ENCODE measurements at regions not wholly inside any gene's neighbourhood (a gene's known extent, or its start where the extent isn't known, plus 50 kb on each side); places are given as distances from the start of the nearest gene placed in this dataset.

- Histone ChIP-seq H3K79me2 (ENCODE audit: control insufficient read depth, insufficient read depth, low read length) (no peaks in the 10 kb centered on the region), H3K4me3 (no peak overlapping the region), H3K4me2 (ENCODE audit: insufficient read depth, low read length) (no peak overlapping the region), H3K9me1 (ENCODE audit: control insufficient read depth, insufficient read depth, low read length) (no peaks in the 10 kb centered on the region), H3K36me3 (ENCODE audit: control insufficient read depth, insufficient read depth, low read length) (no peaks in the 10 kb centered on the region), H3K27ac (ENCODE audit: extremely low read depth, low read depth, low read length) (no peak overlapping the region), H3K4me1 (replicated peaks in 1 of 2; ENCODE audit: control insufficient read depth in 2 of 2, insufficient read depth in 2 of 2, low read length in 2 of 2) (no peaks in the 10 kb centered on the region), H4K20me1 (replicated peaks; ENCODE audit: control insufficient read depth, insufficient read depth, low read length) (no peaks in the 10 kb centered on the region), H3K9ac (ENCODE audit: insufficient read depth in 1 of 2, low read depth in 2 of 2, low read length in 2 of 2) (no peak overlapping the region), H2AFZ (ENCODE audit: low read depth, low read length) (no peak overlapping the region), H3K27me3 (ENCODE audit: control insufficient read depth in 2 of 2, insufficient read depth in 2 of 2, low read length in 2 of 2) (peaks cover 8 to 22% of the 10 kb centered on the region in 2 experiments; a peak in 4 of 5 replicates), H3K9me3 (replicated peaks; ENCODE audit: control insufficient read depth, insufficient read depth, low read depth, low read length) (no peaks in the 10 kb centered on the region)
- WGBS (ENCODE audit: insufficient coverage, low coverage, missing lambda C conversion rate): 0% methylated on average over 3 of the region's 3 CpGs
- TF ChIP-seq ZNF121 (CRISPR knock-in tag; conservative IDR thresholded peaks at IDR 0.05): no peak
- no peak for TF ChIP-seq CBFA2T3 (IDR thresholded peaks at IDR 0.05)
- no peak for TF ChIP-seq ZNF76 (CRISPR knock-in tag; IDR thresholded peaks at IDR 0.05; ENCODE audit: borderline replicate concordance)
- no peak for TF ChIP-seq CREB3L1 (IDR thresholded peaks at IDR 0.05; ENCODE audit: borderline replicate concordance, low read depth)
- no peak for TF ChIP-seq TCF3 (CRISPR knock-in tag; IDR thresholded peaks at IDR 0.05)
- TF ChIP-seq SRSF9 (IDR thresholded peaks at IDR 0.05; ENCODE audit: borderline replicate concordance, low read depth, low read length): no peak
- no peak for TF ChIP-seq ZBTB17 (CRISPR knock-in tag; IDR thresholded peaks at IDR 0.05)
- TF ChIP-seq U2AF2 (optimal IDR thresholded peaks at IDR 0.05; ENCODE audit: low read depth, low read length): no peak
- no peak for TF ChIP-seq IRF9 (tag; IDR thresholded peaks at IDR 0.05)
- TF ChIP-seq BMI1 (IDR thresholded peaks at IDR 0.05; ENCODE audit: low read length): no peak
- TF ChIP-seq RBM17 (IDR thresholded peaks at IDR 0.05; ENCODE audit: borderline replicate concordance, low read depth, low read length): no peak
- TF ChIP-seq XRCC3 (IDR thresholded peaks at IDR 0.05): no peak
- TF ChIP-seq BDP1 (IDR thresholded peaks at IDR 0.05; ENCODE audit: insufficient read depth, insufficient read length): no peak
- TF ChIP-seq RFX7 (CRISPR knock-in tag; IDR thresholded peaks at IDR 0.05): no peak
- TF ChIP-seq ZNF551 (CRISPR knock-in tag; IDR thresholded peaks at IDR 0.05): no peak
- TF ChIP-seq PURB (CRISPR knock-in tag; IDR thresholded peaks at IDR 0.05; ENCODE audit: low read depth): no peak
- TF ChIP-seq DACH1 (IDR thresholded peaks at IDR 0.05; ENCODE audit: partially characterized antibody): no peak
- TF ChIP-seq IRF2 (CRISPR knock-in tag; IDR thresholded peaks at IDR 0.05): no peak
- no peak for TF ChIP-seq ATF1 (CRISPR knock-in tag; IDR thresholded peaks at IDR 0.05)
- no peak for TF ChIP-seq ATF1 (tag; IDR thresholded peaks at IDR 0.05)
- TF ChIP-seq ID3 (CRISPR knock-in tag; IDR thresholded peaks at IDR 0.05): no peak
- TF ChIP-seq ID3 (tag; IDR thresholded peaks at IDR 0.05): no peak
- BruUV-seq (replicated peaks): no TSS peak
- POLR2A ChIA-PET: interaction anchor here (1.0 kb wide), 1 partner anchor 9 kb away, joined by 3 read pairs; no protein-coding TSS in a partner anchor
- intact Hi-C loops (cut with micrococcal nuclease): no loop called here
- FAIRE-seq: no peak
- in situ Hi-C loops (cut with MboI): no loop called here
- ATAC-seq: no peak
- DNase-seq (ENCODE audit: extremely low read depth in 1 of 4, low spot score in 3 of 4): no peak
- CTCF ChIA-PET (ENCODE audit: low intra/inter-chr PET ratio): no interaction called here
Measured at GRCh38 chr3:40597441-40597840, 72.7 kb downstream of the ZNF621 start.
